GM19238 (cell line): ENCODE measurements at regions not wholly inside any gene's neighbourhood (a gene's known extent, or its start where the extent isn't known, plus 50 kb on each side); places are given as distances from the start of the nearest gene placed in this dataset.

Experiments
- DNase-seq: peaks from one replicate; pipeline ENCODE4 v3.0.0; 2011; ENCODE audit warnings: low spot score; ENCODE audit not compliant: insufficient read length

DNA sequence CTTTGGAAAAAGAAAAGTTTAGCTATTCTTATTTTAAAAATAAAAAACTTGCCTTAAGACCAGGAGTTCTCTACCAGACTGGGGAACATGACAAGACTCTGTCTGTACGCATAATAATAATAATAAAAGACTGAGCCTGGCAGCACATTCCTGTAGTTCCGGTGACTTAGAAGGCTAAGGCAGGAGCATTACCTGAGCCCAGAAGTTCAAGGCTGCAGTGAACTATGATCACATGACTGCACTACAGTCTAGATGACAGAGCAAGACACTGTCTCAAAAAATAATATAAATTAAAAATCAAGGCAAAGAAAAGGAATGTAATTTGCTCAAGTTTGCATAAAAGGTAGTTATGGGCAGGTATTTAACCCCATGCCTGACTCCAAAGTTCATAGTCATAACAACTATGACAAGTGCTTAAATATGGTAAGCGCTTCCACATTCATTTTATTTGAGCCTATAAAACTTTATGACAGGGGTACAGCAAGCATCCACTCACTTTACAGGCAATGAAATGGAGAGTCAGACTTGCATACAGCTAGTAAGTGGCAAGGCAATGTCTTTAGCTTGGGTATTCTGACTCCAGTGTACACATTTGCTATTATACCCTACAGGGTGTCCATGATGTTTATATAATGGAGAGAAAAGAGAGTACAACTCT is 1567.8 kb upstream of the PIK3C3 start:
- no peak for DNase-seq

DNA sequence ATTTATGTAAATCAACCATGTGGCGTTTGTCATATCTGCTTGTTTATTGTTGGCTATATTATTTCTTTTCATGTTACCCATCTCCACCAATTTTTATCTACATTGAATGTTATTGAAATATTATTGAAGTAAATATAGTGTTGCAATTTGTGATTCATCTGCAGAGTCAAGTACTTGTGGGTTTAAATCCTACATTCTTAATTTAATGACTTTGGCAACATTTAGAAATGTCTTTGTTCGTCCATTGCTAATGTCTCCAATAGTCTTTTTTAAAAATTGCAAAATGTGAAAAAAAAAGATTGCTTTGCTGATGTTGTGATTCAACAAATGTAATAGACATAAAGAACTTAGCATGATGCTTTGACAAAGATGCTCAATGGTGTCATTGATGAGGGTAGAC is 1572.8 kb upstream of the PIK3C3 start:
- no peak for DNase-seq

DNA sequence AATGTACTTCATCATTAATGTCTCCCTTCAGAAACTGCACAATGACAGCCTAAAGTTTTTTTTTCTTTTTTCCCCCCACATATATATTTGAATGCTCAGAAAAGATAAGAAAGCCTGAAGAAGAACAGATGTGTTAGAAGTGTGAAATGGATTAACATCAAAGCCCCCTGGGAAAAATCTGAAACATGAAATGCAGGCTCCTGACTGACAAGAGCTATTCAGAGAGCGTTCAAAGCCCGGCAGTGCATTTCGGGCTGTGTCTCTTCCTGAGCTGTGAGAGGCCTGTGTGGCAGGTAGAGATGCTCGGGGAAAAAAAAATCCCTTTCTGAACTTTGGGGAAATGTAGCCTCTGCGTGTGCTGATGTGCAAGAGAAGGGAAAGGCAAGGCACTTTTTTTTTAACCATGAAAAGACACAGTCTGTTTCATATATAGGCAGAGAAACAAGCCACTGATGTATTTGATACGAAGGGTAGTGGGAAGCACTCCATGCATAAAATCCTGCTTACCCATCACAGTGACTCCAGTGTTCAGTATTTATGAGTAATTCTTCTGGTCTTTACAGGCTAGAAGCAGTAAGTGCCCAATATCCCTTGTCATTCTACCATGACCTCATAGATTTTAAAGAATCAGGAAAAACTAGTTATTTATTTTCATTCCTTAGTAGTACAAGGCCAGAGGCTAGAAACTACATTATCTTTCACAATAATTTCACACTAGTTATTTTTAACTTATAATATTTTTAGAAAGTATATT is 1574.2 kb upstream of the PIK3C3 start:
- DNase-seq, result no peak

DNA sequence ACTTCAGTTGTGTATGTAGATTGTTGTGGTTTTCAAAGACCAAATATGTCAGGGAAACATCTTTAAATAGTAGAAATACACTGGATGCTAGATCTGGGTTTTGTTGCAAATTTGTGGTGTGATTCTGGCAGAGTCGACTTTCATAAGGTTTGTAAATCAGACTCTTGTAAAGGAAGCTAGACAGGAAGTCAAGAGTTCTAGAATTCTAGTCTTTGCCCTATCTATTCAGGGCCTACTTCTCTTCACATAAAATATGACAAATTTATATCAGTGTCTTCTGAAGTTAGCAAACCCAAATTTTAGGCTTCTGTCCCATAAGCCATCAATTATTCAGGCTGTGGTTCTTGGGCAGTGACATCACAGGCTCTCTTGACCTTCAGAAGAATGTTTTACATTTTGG is 1579.2 kb upstream of the PIK3C3 start:
- DNase-seq, result no peak

DNA sequence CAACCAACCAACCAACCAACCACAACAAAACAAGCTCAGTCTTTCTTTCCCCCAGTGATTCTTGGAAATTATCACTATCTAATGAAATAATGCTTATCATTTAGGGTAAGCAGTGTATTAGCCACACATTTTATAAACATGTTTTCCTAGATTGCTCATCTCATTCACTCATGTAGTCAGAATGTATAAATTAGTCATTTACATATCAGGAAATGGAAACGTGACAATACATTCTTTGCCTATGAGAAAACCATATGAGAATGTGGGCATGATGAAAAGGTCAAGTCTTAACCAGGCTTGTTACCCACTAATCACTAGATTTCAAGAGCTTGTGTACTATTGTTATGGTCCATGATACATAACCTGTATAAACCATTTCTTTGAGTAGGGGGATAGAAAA is 1583.4 kb upstream of the PIK3C3 start:
- no peak for DNase-seq

DNA sequence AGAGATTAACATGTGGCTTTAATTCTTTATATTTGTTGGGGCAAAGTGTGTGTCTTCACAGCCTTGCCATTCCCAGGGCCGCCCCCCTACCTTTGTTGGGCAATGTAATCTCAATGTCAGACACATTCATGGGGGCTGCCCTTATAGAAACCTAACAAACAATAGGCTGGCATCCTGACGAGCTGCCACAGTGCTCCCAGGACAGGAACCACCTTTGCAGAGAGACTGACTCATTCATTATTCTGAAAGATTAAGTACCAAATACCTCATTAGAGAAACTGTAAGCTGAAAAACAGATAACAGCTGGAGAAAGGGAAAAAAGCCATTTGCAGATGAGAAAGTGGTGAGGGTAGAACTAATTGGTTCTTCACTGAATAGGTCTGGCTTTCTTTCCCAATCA is 1587.5 kb upstream of the PIK3C3 start:
- no peak for DNase-seq

DNA sequence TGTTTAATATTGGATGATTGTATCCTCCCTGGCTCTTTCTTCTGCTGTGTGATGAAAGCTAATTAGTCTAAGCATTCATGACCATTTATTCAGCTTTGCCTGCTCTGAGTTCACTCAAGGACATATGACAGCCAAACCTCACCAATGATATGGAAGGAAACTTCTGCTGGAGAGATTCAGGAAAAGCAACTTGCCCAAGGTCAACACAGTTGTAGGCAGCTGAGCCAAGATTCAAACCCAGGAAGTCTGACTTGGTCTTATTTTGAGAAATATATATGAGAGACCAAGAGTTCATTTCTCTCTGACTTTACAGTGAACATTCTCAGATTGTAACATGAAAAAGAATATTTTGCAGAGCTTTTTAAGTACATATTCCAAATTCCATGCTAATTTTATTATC is 1588.5 kb upstream of the PIK3C3 start:
- no peak for DNase-seq

DNA sequence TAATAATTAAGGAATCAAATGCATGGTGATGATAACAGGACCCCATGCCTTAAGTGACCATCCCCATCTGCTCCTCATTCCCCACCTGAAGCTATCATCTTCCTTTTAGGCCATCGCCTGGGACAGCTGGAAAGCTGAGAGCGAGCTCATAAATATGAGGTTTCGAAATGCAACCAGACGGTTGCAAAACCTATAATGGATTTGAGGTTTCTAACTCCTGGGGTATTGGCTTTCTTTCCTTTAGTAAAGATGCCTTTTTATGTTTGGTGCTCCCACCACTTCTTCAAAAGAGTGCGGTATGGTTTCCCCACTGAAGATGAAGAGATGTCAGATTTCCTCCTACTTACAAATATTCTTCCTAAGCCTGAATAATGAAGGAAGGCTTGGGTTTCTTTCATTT is 1589.5 kb upstream of the PIK3C3 start:
- DNase-seq, result no peak

DNA sequence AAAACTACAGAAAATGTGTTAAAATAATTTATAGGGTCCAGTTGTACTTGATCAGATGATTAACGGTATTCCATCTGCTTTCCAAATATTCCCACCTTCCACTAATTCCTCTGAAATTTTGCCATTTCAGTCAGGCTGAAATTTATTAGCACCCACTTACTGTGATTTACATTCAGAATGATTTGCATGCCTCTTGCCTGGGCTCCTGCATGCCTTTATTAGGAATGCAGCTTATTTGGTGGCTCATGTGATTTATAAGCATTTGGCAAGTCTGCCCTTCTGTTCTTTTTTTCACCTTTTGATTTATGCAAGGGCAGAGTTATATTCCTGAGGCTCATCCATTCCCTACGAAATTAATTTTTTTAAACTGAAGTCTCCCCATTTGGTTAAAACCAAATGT is 1594.5 kb upstream of the PIK3C3 start:
- no peak for DNase-seq

DNA sequence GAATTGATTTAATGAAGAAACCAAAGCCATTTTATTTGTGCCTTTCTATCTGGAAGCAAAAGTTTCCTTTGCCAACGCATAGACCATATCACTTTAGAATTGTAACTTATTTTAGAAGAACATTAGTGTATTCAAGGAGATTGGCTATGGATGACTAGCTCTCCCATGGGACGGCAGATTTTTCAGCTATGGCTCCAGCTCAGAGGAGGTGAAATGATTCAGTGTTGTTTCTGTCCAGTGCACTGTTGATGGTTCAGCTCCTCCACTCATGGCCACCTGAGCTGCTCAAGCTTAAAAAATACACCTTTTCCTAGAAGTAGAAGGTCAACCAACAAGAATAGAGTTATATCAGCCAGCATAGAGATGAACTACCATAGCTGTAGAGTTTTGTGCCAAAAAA is 1597.5 kb upstream of the PIK3C3 start:
- no peak for DNase-seq

DNA sequence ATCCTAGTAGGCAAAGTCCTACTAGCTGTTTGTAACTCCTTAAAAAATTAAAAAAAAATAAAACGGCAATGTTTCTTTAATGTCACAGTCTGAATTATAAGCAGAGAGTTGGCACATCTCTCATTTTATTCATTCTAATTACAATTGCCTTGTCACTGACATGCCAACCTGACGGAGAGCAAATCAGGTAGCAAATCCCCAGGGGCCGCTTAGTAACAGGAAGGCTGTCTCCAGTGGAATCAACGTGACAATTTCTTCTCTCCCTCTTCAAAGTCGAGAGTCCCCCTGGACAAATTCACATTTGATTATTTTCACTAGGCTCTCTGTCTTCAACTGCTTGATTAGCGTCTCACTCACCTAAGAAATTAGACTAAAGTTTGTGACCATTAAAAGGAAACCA is 1598.9 kb upstream of the PIK3C3 start:
- DNase-seq, result no peak

DNA sequence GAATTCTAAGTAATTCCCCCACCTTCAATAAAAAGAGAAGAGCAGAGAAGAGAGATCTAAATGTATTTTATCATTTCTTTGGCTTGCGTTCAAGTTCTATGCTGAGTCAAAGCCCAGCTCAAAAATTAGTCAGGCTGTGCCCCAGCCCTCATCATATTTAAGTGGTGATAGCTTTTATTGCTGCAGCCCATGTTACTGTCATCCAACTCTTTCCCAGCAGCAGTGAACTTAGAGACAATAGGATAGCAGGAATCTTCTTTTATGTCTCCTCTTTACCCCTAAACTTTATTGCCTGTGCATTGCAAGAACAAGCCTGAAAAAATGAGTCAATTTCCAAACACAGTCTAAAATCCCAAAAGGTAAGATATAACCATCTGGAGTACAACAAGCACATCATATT is 1599.3 kb upstream of the PIK3C3 start:
- DNase-seq, result no peak

DNA sequence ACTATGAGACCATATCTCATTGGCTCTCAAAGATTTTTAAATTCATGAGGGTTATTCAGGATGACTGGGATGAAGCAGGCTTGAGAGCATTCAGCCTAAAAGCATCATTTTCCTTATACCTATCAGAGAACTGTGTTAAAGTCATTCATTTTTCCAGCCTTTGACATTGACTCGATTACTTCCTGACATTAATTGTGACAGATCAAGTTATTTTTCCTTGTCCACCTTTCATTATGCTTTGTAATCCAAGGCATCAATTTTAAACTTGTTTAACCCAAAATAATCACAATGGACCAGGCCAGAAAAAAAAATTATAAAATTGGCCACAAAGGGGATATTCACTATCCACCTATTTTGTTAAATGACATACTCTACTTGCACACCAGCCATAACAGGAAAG is 1606.8 kb upstream of the PIK3C3 start:
- DNase-seq, result no peak

DNA sequence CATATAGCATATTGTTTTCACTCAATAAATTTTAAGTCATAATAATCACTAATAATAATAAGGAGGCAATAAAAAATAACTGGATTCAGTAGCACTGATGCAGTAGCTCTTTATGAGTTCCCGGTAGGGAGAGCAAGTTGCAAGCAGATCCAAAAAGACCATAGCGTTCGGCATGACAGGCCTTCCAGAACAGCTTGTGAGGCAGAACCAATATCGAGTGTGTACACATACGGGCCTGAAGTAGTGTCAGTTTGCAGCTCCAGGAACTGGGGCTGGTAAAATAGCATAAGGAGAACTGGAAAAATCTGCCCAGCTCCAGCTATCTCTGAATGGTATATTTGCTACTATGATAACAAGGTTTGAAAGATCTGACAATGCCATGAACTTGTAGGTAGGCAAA is 1607.8 kb upstream of the PIK3C3 start:
- DNase-seq, result no peak

DNA sequence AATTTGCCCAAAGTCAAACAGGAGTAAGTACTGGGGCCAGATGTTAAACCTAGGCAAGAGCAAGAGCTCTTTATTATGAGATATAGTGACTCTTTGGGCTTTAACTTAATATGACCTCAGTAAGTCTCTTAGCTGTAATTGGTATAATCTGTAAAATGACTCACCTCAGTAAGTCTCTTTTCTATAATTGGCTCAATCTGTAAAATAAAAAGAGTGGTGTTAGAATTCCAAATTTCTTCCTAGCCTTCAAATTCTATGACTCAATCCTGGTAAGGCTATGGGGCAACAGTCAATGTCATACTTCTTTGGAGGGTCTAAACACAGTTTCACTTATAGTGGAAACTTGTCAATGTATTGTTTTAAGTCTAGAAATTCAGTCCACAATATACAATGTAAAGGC is 1608.9 kb upstream of the PIK3C3 start:
- no peak for DNase-seq

DNA sequence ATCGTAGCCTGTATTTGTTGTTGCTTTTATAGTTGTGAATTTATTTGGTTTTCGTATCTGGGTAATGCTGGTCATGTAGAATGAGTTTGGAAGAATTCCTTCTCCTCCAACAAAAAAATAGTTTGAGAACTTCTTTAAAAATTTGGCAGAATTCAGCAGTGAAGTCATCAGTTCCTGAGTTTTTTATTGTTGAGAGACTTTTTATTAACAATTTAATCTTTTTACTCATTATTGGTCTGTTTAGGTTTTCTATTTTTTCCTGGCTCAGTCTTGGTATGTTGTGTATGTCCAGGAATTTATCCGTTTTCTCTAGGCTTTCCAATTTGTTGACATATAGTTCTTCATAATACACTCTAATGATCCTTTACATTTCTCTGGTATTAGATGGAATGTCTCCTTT is 1613.3 kb upstream of the PIK3C3 start:
- no peak for DNase-seq

DNA sequence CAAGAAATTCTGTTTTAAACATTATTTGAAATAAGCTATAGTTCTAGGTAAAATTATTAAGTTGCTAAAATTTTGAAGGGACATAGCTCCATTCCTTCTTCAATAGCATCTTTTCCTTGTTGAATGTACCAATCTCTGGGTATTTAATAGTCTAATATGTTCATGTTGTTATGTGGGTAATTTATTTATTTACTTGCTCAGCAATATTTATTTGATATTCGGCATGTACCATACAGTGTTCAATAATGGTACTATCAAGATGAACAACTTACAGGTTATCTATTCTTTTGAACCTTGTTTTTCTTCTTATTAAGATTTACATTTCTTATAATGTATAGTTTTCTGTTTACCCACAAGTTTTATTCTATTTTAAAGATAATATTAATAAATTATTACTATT is 1616.8 kb upstream of the PIK3C3 start:
- DNase-seq, result no peak

DNA sequence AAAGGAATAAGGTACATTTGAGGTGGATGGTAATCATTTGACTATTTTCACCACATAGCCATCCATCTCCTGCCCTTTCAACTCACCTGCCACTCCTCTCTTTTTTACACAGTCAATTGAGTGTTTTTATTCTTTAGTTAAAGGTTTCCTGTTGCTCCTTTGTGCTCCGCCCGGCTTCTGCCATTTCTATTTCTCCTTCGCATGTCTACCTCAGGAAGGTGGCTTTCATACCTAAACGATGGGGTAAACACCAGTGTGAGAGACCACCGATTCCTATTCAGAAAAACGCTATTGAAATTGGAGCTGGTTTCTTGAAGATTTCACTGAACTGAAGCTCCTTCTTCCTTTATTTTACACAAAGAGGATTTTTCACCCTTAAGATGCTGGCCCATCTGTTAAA is 1628.0 kb upstream of the PIK3C3 start:
- DNase-seq, result no peak

DNA sequence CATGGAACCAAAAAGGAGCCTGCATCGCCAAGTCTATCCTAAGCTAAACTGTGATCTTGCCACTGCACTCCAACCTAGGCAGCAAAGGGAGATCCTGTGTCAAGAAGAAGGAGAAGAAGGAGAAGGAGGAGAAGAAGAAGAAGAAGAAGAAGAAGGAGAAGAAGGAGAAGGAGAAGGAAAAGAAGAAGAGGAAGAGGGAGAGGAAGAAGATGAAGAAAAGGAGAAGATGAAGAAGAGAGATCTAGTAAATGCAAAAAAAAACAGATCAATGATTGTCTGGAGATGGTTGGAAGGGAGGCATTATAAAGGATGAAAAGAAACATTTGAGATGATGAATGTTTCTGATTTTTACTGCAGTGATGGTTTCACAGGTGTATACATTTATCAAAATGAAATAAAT is 1629.0 kb upstream of the PIK3C3 start:
- no peak for DNase-seq

DNA sequence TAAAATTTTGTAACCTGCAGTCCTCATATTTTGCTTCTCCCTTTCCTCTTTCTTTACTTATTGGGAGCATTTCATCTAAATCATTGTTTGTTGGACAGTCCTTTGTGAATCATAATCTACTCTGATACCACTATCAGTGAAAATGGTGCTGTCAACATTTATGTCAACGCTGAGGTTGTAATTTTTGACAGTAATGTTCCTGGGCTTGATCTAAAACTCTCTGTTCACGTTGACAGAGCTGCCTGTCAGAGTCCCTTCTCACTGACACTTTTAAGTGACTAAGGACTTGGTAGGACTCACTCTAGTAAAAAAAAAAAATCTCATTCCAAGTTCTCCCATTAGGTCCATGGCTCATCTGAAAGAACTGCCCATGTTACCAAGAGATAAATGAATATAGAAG is 1640.8 kb upstream of the PIK3C3 start:
- no peak for DNase-seq

DNA sequence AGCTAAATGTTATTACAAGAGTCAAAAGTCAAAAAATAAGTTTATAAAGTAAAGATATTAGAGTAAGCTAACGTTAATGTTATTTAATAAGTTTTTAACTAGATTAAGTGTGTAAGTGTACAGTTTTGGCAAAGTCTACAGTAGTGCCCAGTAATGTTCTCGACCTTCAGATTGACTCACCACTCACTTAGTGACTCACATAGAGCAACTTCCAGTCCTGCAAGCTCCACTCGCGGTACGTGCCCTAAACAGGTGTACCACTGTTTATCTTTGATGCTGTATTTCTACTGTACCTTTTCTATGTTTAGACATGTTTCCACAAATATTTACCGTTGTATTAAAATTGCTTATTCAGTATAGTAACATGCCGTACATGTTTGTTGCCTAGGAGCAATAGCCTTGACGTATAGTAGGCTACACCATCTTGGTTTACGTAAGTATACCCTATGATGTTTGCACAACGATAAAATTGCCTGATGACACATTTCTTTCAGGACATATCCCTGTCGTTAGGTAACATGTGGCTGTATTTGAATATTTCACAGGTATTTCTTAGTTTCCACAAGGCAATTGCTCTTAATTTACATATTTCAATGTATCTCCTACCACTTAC is 1641.9 kb upstream of the PIK3C3 start:
- no peak for DNase-seq

DNA sequence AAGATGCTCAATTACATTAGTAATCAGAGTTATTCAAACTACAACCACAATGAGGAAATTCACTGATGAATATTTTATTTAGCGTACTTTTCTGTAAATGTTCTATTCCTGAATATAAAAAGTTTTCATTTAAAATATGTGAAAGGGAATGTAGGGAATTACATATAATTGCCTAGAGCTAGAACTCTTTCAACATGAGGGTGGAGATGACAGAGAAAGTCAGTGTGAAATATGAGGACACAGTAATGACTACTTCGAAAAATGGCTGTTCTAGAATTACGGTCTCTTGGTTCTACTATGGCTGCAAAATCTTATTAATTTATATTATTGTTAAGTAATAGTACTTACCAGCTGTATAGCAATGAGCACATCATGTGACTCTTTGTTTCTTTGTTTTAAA is 1647.4 kb upstream of the PIK3C3 start:
- DNase-seq, result no peak
